H7 (cell line): ENCODE measurements at regions not wholly inside any gene's neighbourhood (a gene's known extent, or its start where the extent isn't known, plus 50 kb on each side); places are given as distances from the start of the nearest gene placed in this dataset.
"Not testable (repeated sequence)": the region's sequence is repeated elsewhere in the genome, so short reads cannot be mapped to it uniquely, and the experiment has no call there.

Experiments used
- DNase-seq: peaks from one replicate; pipeline ENCODE4 v3.0.0; 2012
- H3K27me3 ChIP-seq: 2 replicates; pipeline ENCODE4 v1.6.0; 2011; ENCODE audit warnings: mild to moderate bottlenecking, low read length; ENCODE audit not compliant: control insufficient read depth, insufficient read depth
- H3K36me3 ChIP-seq: replicated peaks from 2 replicates; pipeline ENCODE4 v1.5.1; 2011; ENCODE audit warnings: low read length; ENCODE audit not compliant: control insufficient read depth, insufficient read depth
- H3K4me3 ChIP-seq: 2 replicates; pipeline ENCODE4 v1.5.1; 2011; ENCODE audit warnings: low read depth, mild to moderate bottlenecking, control low read depth, low read length, moderate library complexity; ENCODE audit not compliant: insufficient read depth

DNA sequence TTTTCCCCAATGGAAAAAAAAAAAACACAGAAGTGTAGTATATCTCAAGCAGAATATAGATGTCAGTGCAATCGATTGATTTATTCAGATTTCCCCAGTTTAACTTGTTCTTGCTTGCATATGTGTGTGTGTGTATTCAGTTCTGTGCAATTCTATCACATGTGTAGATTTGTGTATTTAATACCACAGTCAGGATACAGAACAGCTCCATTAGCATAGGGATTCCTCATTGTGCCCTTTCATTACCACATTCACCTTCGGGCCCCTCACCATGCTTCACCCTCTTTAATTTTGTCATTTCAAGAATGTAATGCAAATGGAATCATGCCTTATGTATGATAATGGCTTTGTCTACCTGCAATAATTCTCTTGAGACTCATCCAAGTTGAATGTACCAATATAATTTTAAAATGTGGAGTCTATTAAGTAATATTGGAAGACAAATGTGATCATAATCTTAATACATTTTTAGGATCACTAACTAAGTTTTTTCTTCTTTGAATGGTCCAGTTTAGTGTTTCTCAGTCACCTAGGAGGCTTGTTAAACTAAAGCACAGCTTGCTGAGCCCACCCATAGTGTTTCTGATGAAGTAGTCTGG lies 187.9 kb downstream of the TENT5A start:
- Histone ChIP-seq H3K36me3 (no peaks in the 10 kb centered on the region), H3K27me3 (no peaks in the 10 kb centered on the region), H3K4me3 (no peak overlapping the region)
- DNase-seq = no peak

DNA sequence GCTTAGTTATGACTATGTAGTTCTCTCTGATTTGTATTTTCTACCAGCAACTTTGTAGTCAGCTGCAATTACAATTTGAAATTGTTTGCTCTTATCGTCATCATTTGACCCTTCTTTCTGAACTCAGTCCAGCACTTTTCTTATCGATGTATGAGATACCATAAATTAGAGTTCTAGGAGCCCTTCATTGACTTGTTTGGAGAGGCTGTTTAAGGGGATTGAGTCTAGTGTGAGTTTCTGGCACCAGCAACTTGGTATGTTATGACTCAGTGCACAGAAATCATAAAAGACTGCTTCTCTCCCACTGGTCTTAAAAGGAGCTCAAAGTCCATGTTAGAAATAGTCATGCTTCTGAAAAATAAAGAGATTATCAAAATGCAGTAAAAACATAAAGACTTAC lies 190.3 kb downstream of the TENT5A start:
- no peak for DNase-seq
- no peaks in the 10 kb centered on the region for H3K27me3 ChIP-seq
- no peak overlapping the region for H3K4me3 ChIP-seq
- H3K36me3 ChIP-seq = no peaks in the 10 kb centered on the region

DNA sequence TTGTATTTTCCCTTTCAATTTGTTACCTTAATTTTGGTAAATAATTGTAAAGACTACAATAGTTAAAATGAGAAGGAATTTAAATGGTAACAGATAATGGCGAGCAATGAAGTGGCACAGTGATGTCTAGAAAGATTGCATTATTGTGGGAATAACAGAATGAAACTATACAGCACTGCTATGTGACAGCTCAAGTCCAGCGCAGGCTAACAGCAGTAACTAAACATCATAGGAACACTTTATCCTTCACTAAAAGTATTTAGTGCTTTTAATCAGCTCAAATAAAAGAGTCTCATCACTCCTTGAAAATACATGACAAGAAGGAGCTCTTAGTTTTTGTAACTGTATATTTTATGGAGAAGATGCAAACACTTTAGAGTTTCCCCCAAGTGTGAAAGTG lies 190.8 kb downstream of the TENT5A start:
- no peak for DNase-seq
- H3K27me3 ChIP-seq = no peaks in the 10 kb centered on the region
- no peaks in the 10 kb centered on the region for H3K36me3 ChIP-seq
- H3K4me3 ChIP-seq = no peak overlapping the region

DNA sequence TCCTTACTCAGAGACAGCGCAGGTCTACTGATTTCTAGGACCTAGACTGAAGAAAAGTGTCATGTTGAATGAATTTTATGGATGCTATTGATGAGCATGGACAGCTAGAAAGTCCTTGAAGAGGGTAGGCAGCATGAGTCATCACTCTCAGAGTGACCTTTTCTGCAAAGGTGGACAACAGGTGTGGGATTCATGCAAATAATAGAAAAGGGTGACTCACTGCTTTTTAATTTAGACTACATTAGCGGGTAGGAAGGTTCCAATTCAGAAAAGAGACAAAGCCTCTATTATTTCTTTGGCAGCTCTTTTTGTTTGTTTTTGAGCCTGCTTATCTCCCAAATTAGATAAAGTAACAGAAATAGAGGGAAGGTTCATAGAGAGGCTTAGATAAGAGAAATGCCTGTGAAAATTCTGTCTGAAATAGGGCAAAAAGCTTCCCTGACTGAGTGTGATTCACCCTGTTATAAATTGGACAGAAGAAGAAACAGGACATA lies 191.4 kb downstream of the TENT5A start:
- DNase-seq = no peak
- H3K36me3 ChIP-seq = no peaks in the 10 kb centered on the region
- H3K4me3 ChIP-seq = no peak overlapping the region
- H3K27me3 ChIP-seq = no peaks in the 10 kb centered on the region

DNA sequence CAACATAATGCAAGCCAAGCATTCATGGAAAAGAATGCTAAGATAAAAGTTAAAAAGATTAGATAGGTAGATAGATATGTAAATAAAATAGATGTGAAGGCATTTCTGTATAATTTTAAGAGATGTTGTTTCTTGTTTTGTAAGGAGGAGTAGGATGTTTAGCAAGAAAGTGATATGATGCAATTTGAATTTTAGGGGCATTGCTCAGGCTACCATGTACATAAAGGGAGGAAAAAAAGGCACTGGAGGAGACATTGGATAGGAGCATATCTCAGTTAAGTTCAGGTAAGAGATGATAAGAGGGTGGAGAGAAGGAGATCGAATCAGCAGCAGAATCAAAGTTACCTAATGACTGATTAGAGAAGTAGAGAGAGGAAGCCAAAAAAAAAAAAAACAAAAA lies 194.7 kb downstream of the TENT5A start:
- no peak overlapping the region for H3K4me3 ChIP-seq
- H3K36me3 ChIP-seq = no peaks in the 10 kb centered on the region
- H3K27me3 ChIP-seq = no peaks in the 10 kb centered on the region
- no peak for DNase-seq

DNA sequence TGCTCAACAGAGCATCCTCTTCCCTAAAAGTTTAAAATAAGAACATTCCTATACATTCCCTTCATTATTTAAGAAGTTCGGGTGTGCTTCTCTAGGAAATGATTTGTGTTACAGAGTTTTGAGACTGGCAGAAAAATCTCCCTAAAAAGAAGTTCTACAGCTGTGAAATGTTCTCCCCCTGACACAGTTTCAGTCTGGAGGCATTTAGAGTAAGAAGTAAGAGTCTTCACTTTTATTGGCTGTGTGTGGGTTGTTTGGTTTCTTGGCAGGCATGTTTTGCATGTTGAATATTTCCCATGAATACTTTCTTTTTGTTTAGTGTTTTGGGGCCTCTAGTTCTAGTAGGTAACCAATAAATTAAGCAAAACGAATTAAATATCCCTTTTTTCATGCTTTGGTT lies 195.9 kb downstream of the TENT5A start:
- no peak for DNase-seq
- H3K27me3 ChIP-seq = no peaks in the 10 kb centered on the region
- H3K4me3 ChIP-seq = no peak overlapping the region
- no peaks in the 10 kb centered on the region for H3K36me3 ChIP-seq

DNA sequence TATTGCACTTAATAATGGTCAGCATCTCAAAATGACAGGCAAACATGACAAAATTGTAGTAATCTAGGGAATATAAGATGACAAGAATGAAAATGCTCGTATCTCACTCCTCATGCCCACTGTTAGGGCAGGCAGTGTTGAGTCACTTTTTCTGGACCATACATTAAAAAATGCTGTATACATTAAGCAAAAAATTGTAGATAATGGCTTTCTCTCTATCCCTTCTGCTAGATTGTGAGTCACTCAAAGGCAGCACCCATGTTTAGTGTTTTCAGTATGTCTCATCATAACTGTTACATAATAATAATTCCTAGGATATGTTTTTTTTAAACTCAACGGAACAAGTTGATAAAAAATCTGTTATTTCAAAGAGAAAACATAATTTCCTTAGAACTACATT lies 199.3 kb downstream of the TENT5A start:
- Histone ChIP-seq H3K27me3 (no peaks in the 10 kb centered on the region), H3K36me3 (no peaks in the 10 kb centered on the region), H3K4me3 (no peak overlapping the region)
- DNase-seq = no peak

DNA sequence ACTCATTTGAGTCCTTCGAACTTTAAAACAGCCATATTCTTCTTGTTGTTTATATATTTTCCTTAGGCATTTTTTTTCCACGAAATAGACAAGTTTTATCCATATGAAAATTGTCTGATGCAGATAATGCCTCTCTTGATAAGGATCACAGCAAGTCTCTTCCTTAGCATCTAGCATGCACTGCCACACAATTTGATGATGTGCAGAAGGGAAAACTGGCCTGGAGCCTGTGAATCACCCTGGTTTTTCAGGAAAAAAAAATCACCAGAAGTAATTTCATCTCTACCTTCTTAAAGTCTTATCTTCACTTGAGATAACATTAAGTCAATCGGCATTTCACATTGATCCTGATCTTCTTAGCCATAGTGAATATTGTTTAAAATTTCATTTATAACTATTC lies 199.8 kb downstream of the TENT5A start:
- DNase-seq = no peak
- H3K27me3 ChIP-seq = no peaks in the 10 kb centered on the region
- H3K36me3 ChIP-seq = no peaks in the 10 kb centered on the region

DNA sequence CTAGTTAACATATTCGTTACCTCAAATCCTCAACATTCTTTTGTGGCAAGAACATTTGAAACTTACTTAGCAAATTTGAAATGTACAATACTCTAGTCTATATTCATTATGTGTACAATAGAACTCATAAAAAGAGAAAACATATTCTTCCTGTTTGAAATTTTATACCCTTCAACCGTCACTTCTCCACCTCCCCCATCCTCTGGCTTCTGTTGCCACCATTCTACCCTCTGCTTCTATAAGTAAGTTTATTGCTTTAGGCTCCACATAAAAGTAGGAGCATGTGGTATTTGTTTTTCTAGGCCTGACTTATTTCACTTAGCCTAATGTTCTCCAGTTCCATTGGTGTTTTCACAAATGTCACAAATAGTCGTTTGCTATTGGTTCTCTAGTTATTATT lies 205.3 kb downstream of the TENT5A start:
- no peak for DNase-seq
- Histone ChIP-seq H3K27me3 (no peaks in the 10 kb centered on the region), H3K4me3 (no peak overlapping the region), H3K36me3 (no peaks in the 10 kb centered on the region)

More for the DNA sequence above, 199.8 kb downstream of the TENT5A start:
- H3K4me3 ChIP-seq = no peak overlapping the region

DNA sequence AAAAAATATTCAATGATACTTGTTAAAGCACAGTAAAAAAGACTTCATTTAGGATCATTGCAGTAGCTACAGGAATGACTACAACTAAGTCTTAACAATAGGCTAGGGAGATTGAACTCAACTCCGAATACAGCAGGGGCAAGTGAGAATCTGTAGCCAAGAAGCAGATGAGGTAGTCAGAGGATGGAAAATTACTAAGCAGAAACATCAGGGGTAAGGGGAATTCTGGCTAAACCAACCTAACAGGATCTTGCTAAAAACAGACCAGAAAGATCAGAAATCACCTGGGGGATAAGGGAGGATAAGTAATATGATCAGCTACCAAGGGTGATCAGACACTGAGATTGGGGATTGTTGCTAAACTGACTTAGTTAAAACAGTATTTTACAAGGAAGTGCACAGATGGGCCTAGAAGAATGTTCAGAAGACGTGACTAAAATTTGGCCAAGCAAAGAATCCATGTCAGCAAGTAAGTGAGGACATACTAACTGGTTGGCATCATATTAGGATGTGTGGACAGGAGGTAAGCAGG lies 217.5 kb downstream of the TENT5A start:
- Histone ChIP-seq H3K4me3 (no peak overlapping the region), H3K27me3 (no peaks in the 10 kb centered on the region), H3K36me3 (no peaks in the 10 kb centered on the region)
- DNase-seq = no peak

DNA sequence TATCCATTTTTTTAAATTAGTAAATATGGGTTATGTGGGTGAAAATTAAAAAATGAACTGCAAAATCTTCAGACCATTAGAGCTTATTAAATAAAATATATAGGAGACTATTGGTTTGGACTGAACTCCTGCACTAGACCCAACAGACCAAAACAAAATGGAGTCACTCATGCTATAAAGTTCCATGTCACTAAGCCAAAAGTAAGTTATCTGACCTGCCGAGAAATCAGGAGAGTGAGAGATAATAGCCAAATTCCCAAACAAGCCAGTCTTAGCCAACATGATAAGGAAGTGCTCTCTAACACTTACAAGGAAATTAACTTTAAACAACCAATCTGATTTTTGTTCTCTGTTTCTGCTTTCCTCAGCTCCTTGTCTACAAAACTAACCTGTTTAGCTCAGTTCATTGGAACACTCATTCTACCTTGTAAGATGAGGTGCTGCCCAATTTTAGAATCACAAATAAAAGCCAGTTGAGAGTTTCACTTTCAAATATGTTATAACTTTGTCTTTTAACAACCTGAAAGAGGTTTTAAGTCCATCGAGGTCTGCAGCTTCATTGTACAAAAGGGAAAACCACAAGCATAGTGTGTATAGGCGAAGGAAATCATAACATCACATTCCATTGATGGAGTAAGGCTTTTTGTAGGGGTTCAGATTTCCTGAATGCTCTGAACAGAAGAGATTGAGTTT lies 220.5 kb downstream of the TENT5A start:
- Histone ChIP-seq H3K4me3 (no peak overlapping the region), H3K27me3 (no peaks in the 10 kb centered on the region), H3K36me3 (no peaks in the 10 kb centered on the region)
- no peak for DNase-seq

DNA sequence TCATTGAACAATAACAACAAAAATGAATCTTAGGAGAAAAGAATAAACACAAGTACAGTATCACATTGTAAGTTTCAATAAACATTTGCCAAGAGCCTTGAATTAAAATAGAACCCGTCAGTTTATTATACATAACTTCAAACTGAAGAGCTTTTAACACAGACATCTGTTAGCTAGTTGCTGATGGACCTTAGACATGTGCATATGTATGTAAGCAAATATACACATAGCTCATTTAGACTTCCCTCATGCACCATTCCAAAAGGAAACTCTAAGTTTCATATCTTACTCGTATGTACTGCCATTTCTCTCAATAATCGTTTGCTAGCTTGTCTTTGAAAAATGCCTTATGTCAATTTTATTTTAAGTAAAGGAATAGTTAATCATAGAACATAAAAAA lies 235.0 kb downstream of the TENT5A start:
- no peaks in the 10 kb centered on the region; the same call in 1 of the 2 replicates for H3K27me3 ChIP-seq
- no peaks in the 10 kb centered on the region for H3K36me3 ChIP-seq
- no peak for DNase-seq
- H3K4me3 ChIP-seq = no peak overlapping the region

DNA sequence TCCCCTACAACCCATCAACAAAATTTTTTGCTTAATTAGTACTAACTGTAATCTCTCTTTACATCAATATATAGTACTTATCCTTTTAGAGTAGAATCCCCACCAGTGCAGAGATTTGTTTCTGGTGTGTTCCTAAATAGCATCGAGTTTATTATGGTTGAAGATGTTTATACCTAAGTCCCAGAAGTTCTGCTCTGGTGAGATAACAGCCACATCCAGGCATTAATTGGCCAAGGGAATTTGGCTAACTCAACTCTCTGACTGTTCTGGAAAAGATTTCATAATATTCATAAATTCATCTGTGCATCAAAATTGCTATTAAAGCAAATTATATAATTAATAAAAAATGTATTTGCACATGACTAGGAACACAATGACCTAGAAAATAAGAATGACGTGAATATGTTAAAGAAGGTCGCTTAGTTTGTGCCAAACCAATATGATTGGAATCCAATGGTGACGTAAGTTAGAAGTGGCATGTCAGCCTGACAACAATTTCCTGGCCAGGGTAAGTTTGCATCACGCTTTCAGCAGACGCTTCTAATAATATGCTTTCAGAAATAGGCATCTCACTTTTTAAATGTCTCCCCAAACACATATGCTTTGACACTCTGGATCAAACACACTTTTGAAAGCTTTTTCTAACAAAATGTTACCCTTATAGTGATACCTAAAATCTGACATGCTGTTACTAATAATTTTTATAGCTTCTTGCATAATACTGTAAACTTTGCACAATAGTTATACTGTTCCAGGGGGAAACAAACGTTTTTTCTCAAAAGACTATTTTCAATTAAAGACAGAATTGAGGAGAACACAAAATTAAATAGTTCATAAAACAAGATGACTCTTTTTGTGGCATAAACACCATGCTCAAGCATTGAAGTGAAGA lies 236.7 kb downstream of the TENT5A start:
- no peak for DNase-seq
- no peaks in the 10 kb centered on the region for H3K36me3 ChIP-seq
- no peak overlapping the region for H3K4me3 ChIP-seq
- H3K27me3 ChIP-seq = no peaks in the 10 kb centered on the region

DNA sequence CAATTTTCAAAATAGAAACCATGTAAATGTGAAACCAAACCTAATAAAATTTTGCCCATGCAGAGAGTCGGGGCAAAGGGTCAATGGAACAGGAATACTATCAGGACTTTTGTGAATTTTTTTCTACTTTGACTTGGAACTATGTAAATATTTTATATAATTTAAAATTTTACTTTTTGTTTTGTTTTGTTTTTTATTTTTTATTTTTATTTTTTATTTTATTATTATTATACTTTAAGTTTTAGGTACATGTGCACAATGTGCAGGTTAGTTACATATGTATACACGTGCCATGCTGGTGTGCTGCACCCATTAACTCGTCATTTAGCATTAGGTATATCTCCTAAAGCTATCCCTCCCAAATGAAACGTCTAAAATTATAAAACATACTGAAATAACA lies 238.3 kb downstream of the TENT5A start:
- H3K27me3 ChIP-seq, DNase-seq, H3K4me3 ChIP-seq, H3K36me3 ChIP-seq: not testable (repeated sequence)

DNA sequence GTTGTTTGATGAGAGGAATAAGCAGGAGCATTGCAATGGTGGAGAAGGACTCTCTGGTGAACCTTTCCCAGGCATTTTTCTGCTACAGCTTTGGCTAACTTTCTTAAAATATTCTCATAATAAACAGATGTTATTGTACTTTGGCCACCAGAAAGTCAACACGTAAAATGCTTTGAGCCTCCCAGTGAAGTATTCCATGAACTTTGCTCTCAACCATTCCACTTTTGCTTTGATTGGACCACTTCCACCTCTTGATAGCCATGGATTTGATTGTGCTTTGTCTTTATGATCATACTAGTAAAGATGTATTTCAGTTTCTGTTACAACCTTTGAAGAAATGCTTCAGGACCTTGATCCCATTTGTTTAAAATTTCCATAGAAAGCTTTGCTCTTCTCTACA lies 241.1 kb downstream of the TENT5A start:
- DNase-seq = no peak
- H3K27me3 ChIP-seq = no peaks in the 10 kb centered on the region

More for the DNA sequence above, 241.1 kb downstream of the TENT5A start:
- Histone ChIP-seq H3K36me3 (no peaks in the 10 kb centered on the region), H3K4me3 (no peak overlapping the region)
